Smooth muscle cell (in vitro differentiated cells): ENCODE measurements at regions not wholly inside any gene's neighbourhood (a gene's known extent, or its start where the extent isn't known, plus 50 kb on each side); places are given as distances from the start of the nearest gene placed in this dataset.
A peak's percentile ranks its signal among the peaks of the same experiment; 100 is the strongest.

Source experiments
- DNase-seq: peaks from one replicate; lab custom pipeline; 2025; ENCODE audit not compliant: unreplicated experiment; lab: John Stamatoyannopoulos, UW
- H2AFZ ChIP-seq: fragments of 200-600 bp; sonication (generic); 2 replicates; pipeline ENCODE4 v1.6.0; 2016; ENCODE audit warnings: antibody characterized with exemption, low read depth, mild to moderate bottlenecking
- H3F3A ChIP-seq: fragments of 200-600 bp; sonication (generic); 2 replicates; pipeline ENCODE4 v1.6.0; 2017; ENCODE audit warnings: antibody characterized with exemption, low read depth
- H3K27ac ChIP-seq: fragments of 200-600 bp; sonication (generic); 2 replicates; pipeline ENCODE4 v1.5.1; 2016; ENCODE audit warnings: low read depth, mild to moderate bottlenecking
- H3K27me3 ChIP-seq: fragments of 200-600 bp; sonication (generic); 2 replicates; pipeline ENCODE4 v1.6.1; 2016; ENCODE audit warnings: low read depth, mild to moderate bottlenecking
- H3K36me3 ChIP-seq: fragments of 200-600 bp; sonication (generic); 2 replicates; pipeline ENCODE4 v1.5.1; 2016; ENCODE audit warnings: low read depth
- H3K4me1 ChIP-seq: fragments of 200-600 bp; sonication (generic); 2 replicates; pipeline ENCODE4 v1.5.1; 2016; ENCODE audit warnings: low read depth
- H3K4me2 ChIP-seq: fragments of 200-600 bp; sonication (generic); 2 replicates; pipeline ENCODE4 v1.6.0; 2016; ENCODE audit warnings: mild to moderate bottlenecking
- H3K4me3 ChIP-seq: fragments of 200-600 bp; sonication (generic); 2 replicates; pipeline ENCODE4 v1.5.1; 2016; ENCODE audit warnings: mild to moderate bottlenecking
- H3K79me2 ChIP-seq: fragments of 200-600 bp; sonication (generic); 2 replicates; pipeline ENCODE4 v1.6.0; 2016; ENCODE audit warnings: low read depth, mild to moderate bottlenecking
- H3K9ac ChIP-seq: fragments of 200-600 bp; sonication (generic); 2 replicates; pipeline ENCODE4 v1.6.0; 2016; ENCODE audit warnings: low read depth
- H3K9me3 ChIP-seq: fragments of 200-600 bp; sonication (generic); replicated peaks from 2 replicates; pipeline ENCODE4 v1.5.1; 2016; ENCODE audit warnings: low read depth
- H4K20me1 ChIP-seq: fragments of 200-600 bp; sonication (generic); 2 replicates; pipeline ENCODE4 v1.6.0; 2016; ENCODE audit warnings: low read depth
- CTCF ChIP-seq: fragments of 200-600 bp; sonication (generic); IDR thresholded peaks from 2 replicates; pipeline ENCODE4 v1.5.1; 2017; ENCODE audit warnings: borderline replicate concordance, mild to moderate bottlenecking, antibody characterized with exemption; ENCODE audit not compliant: insufficient read depth, poor library complexity, severe bottlenecking
- WGBS: methylation state at CpG from one replicate; pipeline ENCODE4 v1.1.7; 2016; ENCODE audit warnings: low lambda C conversion rate; 5-methylcytosine and 5-hydroxymethylcytosine counted together

GRCh38 chr6:146910611-146911010, 293.6 kb upstream of the STXBP5 start:
- H3F3A ChIP-seq = peaks cover 20% of the 10 kb centered on the region
- H3K4me2 ChIP-seq = no peak overlapping the region
- no peak for TF ChIP-seq CTCF
- H2AFZ ChIP-seq = no peak overlapping the region
- no peak for DNase-seq
- no peaks in the 10 kb centered on the region for H3K36me3 ChIP-seq
- H3K79me2 ChIP-seq = no peaks in the 10 kb centered on the region
- WGBS = 98% methylated on average over 2 of the region's 2 CpGs
- no peak overlapping the region for H3K27ac ChIP-seq
- no peak overlapping the region for H3K4me3 ChIP-seq
- no peaks in the 10 kb centered on the region for H4K20me1 ChIP-seq
- H3K9ac ChIP-seq = no peak overlapping the region
- peaks cover 16% of the 10 kb centered on the region for H3K4me1 ChIP-seq
- no peaks in the 10 kb centered on the region for H3K27me3 ChIP-seq
- H3K9me3 ChIP-seq = no peaks in the 10 kb centered on the region

- DNase-seq = no peak
- no peak overlapping the region for H3K9ac ChIP-seq
- WGBS = 95% methylated on average over 4 of the region's 4 CpGs
Observed at GRCh38 chr6:146911635-146912215, 292.5 kb upstream of the STXBP5 start.

GRCh38 chr6:146912730-146913685, 291.2 kb upstream of the STXBP5 start:
- Histone ChIP-seq H3K27me3 (no peaks in the 10 kb centered on the region), H3K4me2 (peak overlapping the region; percentile 77), H4K20me1 (no peaks in the 10 kb centered on the region), H3K36me3 (no peaks in the 10 kb centered on the region), H3K4me3 (peak overlapping the region; percentile 9), H3K9ac (peak overlapping the region; percentile 75), H3F3A (peaks cover 30% of the 10 kb centered on the region), H3K27ac (peak overlapping the region; percentile 100), H3K9me3 (no peaks in the 10 kb centered on the region), H3K79me2 (no peaks in the 10 kb centered on the region), H3K4me1 (peaks cover 17% of the 10 kb centered on the region), H2AFZ (peak overlapping the region; percentile 78)
- WGBS = 38% methylated on average over 7 of the region's 7 CpGs
- no peak for DNase-seq
- TF ChIP-seq CTCF = no peak

More at GRCh38 chr6:146911635-146912215, 292.5 kb upstream of the STXBP5 start:
- Histone ChIP-seq H3K4me2 (no peak overlapping the region), H3K4me1 (peaks cover 17% of the 10 kb centered on the region), H3K36me3 (no peaks in the 10 kb centered on the region), H2AFZ (no peak overlapping the region), H4K20me1 (no peaks in the 10 kb centered on the region), H3K4me3 (no peak overlapping the region), H3K27ac (peak overlapping the region; percentile 100), H3F3A (peaks cover 30% of the 10 kb centered on the region), H3K9me3 (no peaks in the 10 kb centered on the region), H3K79me2 (no peaks in the 10 kb centered on the region), H3K27me3 (no peaks in the 10 kb centered on the region)
- TF ChIP-seq CTCF = no peak
